ENCODE measurements at regions not wholly inside any gene's neighbourhood (a gene's known extent, or its start where the extent isn't known, plus 50 kb on each side); places are given as distances from the start of the nearest gene placed in this dataset.

DNA sequence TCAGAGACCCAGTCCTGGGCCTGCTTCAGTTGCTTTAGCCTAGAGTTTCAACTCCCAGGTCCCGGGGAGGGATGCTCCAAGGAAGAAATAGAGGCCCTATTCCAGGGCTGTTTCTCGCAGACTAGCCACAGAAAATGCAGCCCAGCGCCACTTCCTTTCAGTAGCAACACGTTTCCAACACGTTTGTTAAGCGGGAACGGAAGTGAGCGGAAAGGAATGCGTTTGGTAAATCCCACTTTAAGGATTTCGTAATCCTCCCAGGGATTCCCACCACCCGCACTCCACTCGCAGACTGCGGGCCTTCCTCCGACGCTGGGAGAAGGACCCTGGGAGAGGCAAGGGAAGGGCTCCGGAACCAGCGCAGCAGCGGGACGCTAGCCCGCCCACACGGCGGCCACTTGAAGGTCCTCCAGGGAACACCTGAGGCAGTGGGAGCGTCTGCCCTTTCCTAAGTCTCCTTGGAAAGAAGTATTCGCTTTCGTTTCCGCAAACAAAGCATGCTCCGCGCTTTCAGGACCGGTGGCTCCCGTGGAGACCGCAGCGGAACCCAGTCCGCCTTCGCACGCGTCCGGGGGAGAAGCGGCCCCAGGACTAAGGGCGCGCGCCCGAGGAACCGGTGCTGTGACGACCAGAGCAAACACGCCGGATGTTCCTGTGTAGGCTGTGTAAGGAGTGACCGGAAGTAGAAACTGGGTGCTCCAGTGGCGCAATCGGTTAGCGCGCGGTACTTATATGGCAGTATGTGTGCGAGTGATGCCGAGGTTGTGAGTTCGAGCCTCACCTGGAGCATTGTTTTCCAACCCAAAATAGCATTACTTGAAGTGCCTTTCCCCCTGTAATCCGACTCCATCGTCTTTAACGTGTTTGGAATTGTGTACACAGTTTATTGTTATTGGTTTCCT, 227.6 kb upstream of the PRSS16 start:
- TF ChIP-seq POLR2AphosphoS5 (IDR thresholded peaks at IDR 0.05; ENCODE audit: low read depth, low read length), result no peak
- no peak for TF ChIP-seq TAF1 (IDR thresholded peaks at IDR 0.05; ENCODE audit: borderline replicate concordance, low read depth, low read length)

Measured in GM12892 (cell line).